LNCaP clone FGC (cell line): ENCODE measurements at regions not wholly inside any gene's neighbourhood (a gene's known extent, or its start where the extent isn't known, plus 50 kb on each side); places are given as distances from the start of the nearest gene placed in this dataset.

Experiments
- DNase-seq: peaks from one replicate; pipeline ENCODE4 v3.0.0-alpha.2; 2011; ENCODE audit warnings: low read depth
- H3K4me3 ChIP-seq: 2 replicates; pipeline ENCODE4 v1.5.1; 2011; ENCODE audit warnings: mild to moderate bottlenecking, low read depth, low read length, control low read depth
- CTCF ChIP-seq: IDR thresholded peaks from 2 replicates; pipeline ENCODE4 v1.5.1; 2012; ENCODE audit warnings: mild to moderate bottlenecking; ENCODE audit not compliant: control insufficient read depth, insufficient read depth; ENCODE audit errors: extremely low read depth

GRCh38 chr7:115271332-115272235, 349.7 kb downstream of the MDFIC start:
- H3K4me3 ChIP-seq, result no peak overlapping the region
- no peak for TF ChIP-seq CTCF
- peak; percentile 46 for DNase-seq

GRCh38 chr7:115269486-115269885, 347.6 kb downstream of the MDFIC start:
- DNase-seq, result no peak
- no peak for TF ChIP-seq CTCF
- no peak overlapping the region for H3K4me3 ChIP-seq

GRCh38 chr7:115267503-115267902, 345.6 kb downstream of the MDFIC start:
- DNase-seq, result no peak
- no peak overlapping the region for H3K4me3 ChIP-seq
- TF ChIP-seq CTCF, result no peak

GRCh38 chr7:115260381-115260780, 338.5 kb downstream of the MDFIC start:
- DNase-seq, result no peak
- no peak for TF ChIP-seq CTCF

GRCh38 chr7:115252461-115252860, 330.6 kb downstream of the MDFIC start:
- TF ChIP-seq CTCF, result no peak
- no peak overlapping the region for H3K4me3 ChIP-seq
- no peak for DNase-seq

More at GRCh38 chr7:115260381-115260780, 338.5 kb downstream of the MDFIC start:
- H3K4me3 ChIP-seq, result no peak overlapping the region

- H3K4me3 ChIP-seq, result no peak overlapping the region
- DNase-seq, result no peak
- TF ChIP-seq CTCF, result no peak
These were observed 327.2 kb downstream of the MDFIC start for GRCh38 chr7:115249080-115249479.
